Neural progenitor cell (in vitro differentiated cells): ENCODE measurements at regions not wholly inside any gene's neighbourhood (a gene's known extent, or its start where the extent isn't known, plus 50 kb on each side); places are given as distances from the start of the nearest gene placed in this dataset.

Experiments used
- DNase-seq: peaks from one replicate; pipeline ENCODE4 v3.0.0-alpha.2; 2016; ENCODE audit warnings: low spot score
- H2AFZ ChIP-seq: fragments of 200-600 bp; sonication (generic); replicated peaks from 2 replicates; pipeline ENCODE4 v1.6.1; 2016; ENCODE audit warnings: antibody characterized with exemption
- H3F3A ChIP-seq: fragments of 200-600 bp; sonication (generic); 2 replicates; pipeline ENCODE4 v1.6.1; 2016; ENCODE audit warnings: antibody characterized with exemption, low read depth
- H3K27ac ChIP-seq: fragments of 200-600 bp; sonication (generic); 2 replicates; pipeline ENCODE4 v1.5.1; 2016; ENCODE audit warnings: mild to moderate bottlenecking
- H3K27me3 ChIP-seq: fragments of 200-600 bp; sonication (generic); 2 replicates; pipeline ENCODE4 v1.6.1; 2016; ENCODE audit warnings: mild to moderate bottlenecking, moderate library complexity
- H3K36me3 ChIP-seq: fragments of 200-600 bp; sonication (generic); 2 replicates; pipeline ENCODE4 v1.5.1; 2016
- H3K4me1 ChIP-seq: fragments of 200-600 bp; sonication (generic); 2 replicates; pipeline ENCODE4 v1.6.1; 2016; ENCODE audit warnings: mixed run types
- H3K4me2 ChIP-seq: fragments of 200-600 bp; sonication (generic); 2 replicates; pipeline ENCODE4 v1.6.1; 2016
- H3K4me3 ChIP-seq: fragments of 200-600 bp; sonication (generic); 2 replicates; pipeline ENCODE4 v1.5.1; 2016
- H3K79me2 ChIP-seq: fragments of 200-600 bp; sonication (generic); 2 replicates; pipeline ENCODE4 v1.6.1; 2016; ENCODE audit warnings: low read depth
- H3K9ac ChIP-seq: fragments of 200-600 bp; sonication (generic); 2 replicates; pipeline ENCODE4 v1.6.1; 2016
- H3K9me3 ChIP-seq: fragments of 200-600 bp; sonication (generic); 2 replicates; pipeline ENCODE4 v1.5.1; 2016; ENCODE audit warnings: low read depth
- H4K20me1 ChIP-seq: fragments of 200-600 bp; sonication (generic); 2 replicates; pipeline ENCODE4 v1.6.1; 2016; ENCODE audit warnings: low read depth
- H3K27ac Mint-ChIP-seq: 3 replicates; pipeline ENCODE4 v1.8.0; 2021; ENCODE audit warnings: mixed read lengths
- H3K27me3 Mint-ChIP-seq: 2 replicates; pipeline ENCODE4 v1.8.0; 2022; ENCODE audit warnings: low read depth, mild to moderate bottlenecking, inconsistent platforms, moderate library complexity, mixed read lengths; ENCODE audit not compliant: insufficient read depth
- H3K36me3 Mint-ChIP-seq: 3 replicates; pipeline ENCODE4 v1.8.0; 2021; ENCODE audit warnings: mixed read lengths
- H3K4me1 Mint-ChIP-seq: 3 replicates; pipeline ENCODE4 v1.8.0; 2021; ENCODE audit warnings: mixed read lengths
- H3K4me3 Mint-ChIP-seq: 3 replicates; pipeline ENCODE4 v1.8.0; 2021; ENCODE audit warnings: mild to moderate bottlenecking, moderate library complexity, mixed read lengths
- H3K9me3 Mint-ChIP-seq: 3 replicates; pipeline ENCODE4 v1.8.0; 2020; ENCODE audit warnings: mixed read lengths
- CTCF ChIP-seq: fragments of 200-600 bp; sonication (generic); IDR thresholded peaks from 2 replicates; pipeline ENCODE4 v1.5.1; 2017; ENCODE audit warnings: antibody characterized with exemption, mild to moderate bottlenecking
- EZH2 ChIP-seq: fragments of 200-600 bp; sonication (generic); IDR thresholded peaks from 2 replicates; pipeline ENCODE4 v1.6.1; 2017; ENCODE audit warnings: antibody characterized with exemption, mild to moderate bottlenecking, moderate library complexity
- EZH2phosphoT487 ChIP-seq: fragments of 200-600 bp; sonication (generic); IDR thresholded peaks from 2 replicates; pipeline ENCODE4 v1.6.1; 2017; ENCODE audit warnings: antibody characterized with exemption

GRCh38 chr6:144362042-144363018, 77.2 kb downstream of the UTRN start:
- no peak overlapping the region for H3K4me2 ChIP-seq
- H3K27ac ChIP-seq, result no peak overlapping the region
- Mint-ChIP-seq H3K27ac (no peak overlapping the region), H3K9me3 (no peaks in the 10 kb centered on the region), H3K4me3 (no peak overlapping the region), H3K27me3 (peaks cover 2% of the 10 kb centered on the region), H3K4me1 (peaks cover 11% of the 10 kb centered on the region), H3K36me3 (peaks cover 3% of the 10 kb centered on the region)
- H3F3A ChIP-seq, result no peaks in the 10 kb centered on the region
- no peak for TF ChIP-seq EZH2
- TF ChIP-seq CTCF, result no peak
- no peak for TF ChIP-seq EZH2phosphoT487
- no peaks in the 10 kb centered on the region for H3K27me3 ChIP-seq
- H3K36me3 ChIP-seq, result no peaks in the 10 kb centered on the region
- no peaks in the 10 kb centered on the region for H4K20me1 ChIP-seq
- no peak overlapping the region for H3K9ac ChIP-seq
- DNase-seq, result no peak
- peaks cover 5% of the 10 kb centered on the region for H3K4me1 ChIP-seq
- H3K9me3 ChIP-seq, result no peaks in the 10 kb centered on the region
- no peak overlapping the region for H3K4me3 ChIP-seq
- H2AFZ ChIP-seq, result no peak overlapping the region
- peaks cover 3% of the 10 kb centered on the region for H3K79me2 ChIP-seq

- H3K4me3 ChIP-seq, result no peak overlapping the region
Observed at GRCh38 chr6:144364208-144364720, 79.1 kb downstream of the UTRN start.

GRCh38 chr6:144364782-144365181, 79.6 kb downstream of the UTRN start:
- Histone ChIP-seq H2AFZ (no peak overlapping the region), H3F3A (no peaks in the 10 kb centered on the region), H3K4me2 (no peak overlapping the region), H4K20me1 (no peaks in the 10 kb centered on the region), H3K79me2 (peaks cover 7% of the 10 kb centered on the region), H3K4me3 (no peak overlapping the region), H3K27me3 (no peaks in the 10 kb centered on the region), H3K4me1 (peaks cover 5% of the 10 kb centered on the region), H3K9me3 (no peaks in the 10 kb centered on the region), H3K36me3 (no peaks in the 10 kb centered on the region), H3K9ac (no peak overlapping the region), H3K27ac (no peak overlapping the region)
- peaks cover 11% of the 10 kb centered on the region for H3K4me1 Mint-ChIP-seq
- TF ChIP-seq EZH2phosphoT487 (no peak), EZH2 (no peak), CTCF (no peak)
- peaks cover 6% of the 10 kb centered on the region for H3K36me3 Mint-ChIP-seq
- H3K27me3 Mint-ChIP-seq, result peaks cover 2% of the 10 kb centered on the region
- peaks cover 1% of the 10 kb centered on the region for H3K9me3 Mint-ChIP-seq
- no peak overlapping the region for H3K27ac Mint-ChIP-seq
- no peak for DNase-seq
- H3K4me3 Mint-ChIP-seq, result no peak overlapping the region

More at GRCh38 chr6:144364208-144364720, 79.1 kb downstream of the UTRN start:
- Histone ChIP-seq H3K9ac (no peak overlapping the region), H3K36me3 (no peaks in the 10 kb centered on the region), H3K4me1 (peaks cover 5% of the 10 kb centered on the region), H3F3A (no peaks in the 10 kb centered on the region), H4K20me1 (no peaks in the 10 kb centered on the region), H2AFZ (no peak overlapping the region), H3K27me3 (no peaks in the 10 kb centered on the region), H3K27ac (no peak overlapping the region), H3K4me2 (no peak overlapping the region), H3K79me2 (peaks cover 7% of the 10 kb centered on the region), H3K9me3 (no peaks in the 10 kb centered on the region)
- Mint-ChIP-seq H3K4me3 (no peak overlapping the region), H3K9me3 (no peaks in the 10 kb centered on the region), H3K27me3 (peaks cover 2% of the 10 kb centered on the region), H3K36me3 (peaks cover 3% of the 10 kb centered on the region), H3K4me1 (peaks cover 11% of the 10 kb centered on the region), H3K27ac (no peak overlapping the region)
- TF ChIP-seq EZH2phosphoT487 (no peak), CTCF (no peak), EZH2 (no peak)
- DNase-seq, result no peak
